BLaER1 (cell line): ENCODE measurements at regions not wholly inside any gene's neighbourhood (a gene's known extent, or its start where the extent isn't known, plus 50 kb on each side); places are given as distances from the start of the nearest gene placed in this dataset.

ENCODE experiments used
- H3K27ac ChIP-seq: shearing (Covaris generic); formaldehyde crosslinking; 2 replicates; pipeline ENCODE4 v1.8.1; 2022
- H3K27me3 ChIP-seq: shearing (Covaris generic); formaldehyde crosslinking; 2 replicates; pipeline ENCODE4 v1.8.1; 2022
- H3K36me3 ChIP-seq: shearing (Covaris generic); formaldehyde crosslinking; 2 replicates; pipeline ENCODE4 v1.8.1; 2022
- H3K4me1 ChIP-seq: shearing (Covaris generic); formaldehyde crosslinking; 2 replicates; pipeline ENCODE4 v1.8.1; 2022
- H3K4me2 ChIP-seq: shearing (Covaris generic); formaldehyde crosslinking; 2 replicates; pipeline ENCODE4 v1.8.1; 2022
- H3K4me3 ChIP-seq: shearing (Covaris generic); formaldehyde crosslinking; 2 replicates; pipeline ENCODE4 v1.8.1; 2022
- H3K9ac ChIP-seq: shearing (Covaris generic); formaldehyde crosslinking; 2 replicates; pipeline ENCODE4 v1.8.1; 2022
- H3K9me3 ChIP-seq: shearing (Covaris generic); formaldehyde crosslinking; 2 replicates; pipeline ENCODE4 v1.8.1; 2022
- H4K20me1 ChIP-seq: shearing (Covaris generic); formaldehyde crosslinking; 2 replicates; pipeline ENCODE4 v1.8.1; 2022
- Cebpa-rat ChIP-seq: shearing (Covaris generic); IDR thresholded peaks from 2 replicates; pipeline ENCODE4 v1.8.1; 2022

DNA sequence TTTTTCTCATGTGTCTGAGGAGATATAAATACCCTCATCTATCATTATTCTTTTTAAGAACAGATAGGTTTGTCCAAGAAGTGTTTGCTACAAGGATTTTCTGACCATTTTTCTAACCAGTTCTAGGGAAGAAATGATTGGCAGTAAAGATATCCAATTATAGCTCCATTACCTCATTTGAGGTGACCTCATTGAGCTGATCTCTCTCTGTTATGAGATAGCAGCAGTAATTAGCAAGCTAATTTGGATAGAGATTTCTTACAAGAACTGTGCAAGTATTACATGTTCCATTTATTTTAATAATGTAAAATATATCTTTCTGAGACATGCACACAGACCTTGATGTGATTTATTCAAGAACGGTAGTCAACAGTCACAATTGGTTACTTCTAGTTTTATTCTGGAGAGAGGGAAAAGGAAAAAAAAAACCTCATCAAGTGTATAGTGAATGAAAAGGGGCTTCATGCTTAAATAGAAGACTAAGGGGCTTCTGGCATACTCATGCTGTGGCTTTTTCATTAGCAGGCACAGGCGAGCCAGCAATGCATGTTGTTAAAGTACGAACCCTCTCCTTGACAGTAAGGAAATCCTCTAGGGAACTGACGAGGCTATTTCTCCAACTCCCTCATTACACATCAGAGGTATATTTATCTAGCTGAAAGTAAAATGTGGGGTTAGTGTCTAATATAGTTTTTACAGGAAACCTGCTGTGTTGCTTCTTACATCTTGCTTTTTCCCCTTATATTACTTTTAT lies 127.3 kb downstream of the NUDT12 start:
- peak overlapping the region; percentile 65 for H3K4me2 ChIP-seq
- no peak overlapping the region for H3K9ac ChIP-seq
- H3K4me1 ChIP-seq = peaks cover 20% of the 10 kb centered on the region
- no peak for TF ChIP-seq Cebpa-rat
- H3K27ac ChIP-seq = no peak overlapping the region
- H3K36me3 ChIP-seq = 0 out of 2 replicates have a peak, but pooled peaks cover 2% of the 10 kb centered on the region
- no peaks in the 10 kb centered on the region for H3K27me3 ChIP-seq
- H3K9me3 ChIP-seq = peaks cover 11% of the 10 kb centered on the region
- no peak overlapping the region for H3K4me3 ChIP-seq
- no peaks in the 10 kb centered on the region for H4K20me1 ChIP-seq

GRCh38 chr5:103434057-103434456 lies 128.5 kb downstream of the NUDT12 start:
- no peak overlapping the region for H3K27ac ChIP-seq
- no peaks in the 10 kb centered on the region for H4K20me1 ChIP-seq
- H3K4me2 ChIP-seq = no peak overlapping the region
- TF ChIP-seq Cebpa-rat = no peak
- H3K27me3 ChIP-seq = no peaks in the 10 kb centered on the region
- H3K4me1 ChIP-seq = peaks cover 20% of the 10 kb centered on the region
- H3K9me3 ChIP-seq = peaks cover 2% of the 10 kb centered on the region
- H3K9ac ChIP-seq = no peak overlapping the region
- no peak overlapping the region for H3K4me3 ChIP-seq
- no peaks in the 10 kb centered on the region for H3K36me3 ChIP-seq

GRCh38 chr5:103433211-103433610 lies 129.4 kb downstream of the NUDT12 start:
- TF ChIP-seq Cebpa-rat = no peak
- Histone ChIP-seq H3K36me3 (no peaks in the 10 kb centered on the region), H3K9me3 (no peaks in the 10 kb centered on the region), H4K20me1 (no peaks in the 10 kb centered on the region), H3K9ac (no peak overlapping the region), H3K4me2 (no peak overlapping the region), H3K27ac (no peak overlapping the region), H3K27me3 (no peaks in the 10 kb centered on the region), H3K4me1 (peaks cover 20% of the 10 kb centered on the region), H3K4me3 (no peak overlapping the region)

DNA sequence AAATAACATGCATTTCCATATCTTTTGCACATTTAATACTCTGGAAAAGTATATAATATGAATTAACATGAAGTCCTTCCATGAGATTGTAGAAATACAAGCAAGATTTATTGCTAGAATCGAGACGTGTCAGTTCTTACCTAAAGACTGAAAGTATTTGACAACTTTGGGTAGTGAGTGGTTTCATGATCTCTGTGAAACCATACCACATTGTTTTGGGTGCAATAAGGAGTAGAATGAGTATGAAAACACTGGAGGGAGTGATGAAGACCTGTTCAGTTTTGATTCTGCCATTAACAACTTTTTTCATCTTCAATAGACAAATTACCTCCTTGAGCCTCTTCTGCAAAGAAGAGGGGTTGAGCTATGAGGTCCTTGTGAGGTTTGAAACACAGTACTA lies 133.7 kb downstream of the NUDT12 start:
- Histone ChIP-seq H3K4me1 (peaks cover 10% of the 10 kb centered on the region), H3K27me3 (no peaks in the 10 kb centered on the region), H3K27ac (no peak overlapping the region), H3K4me3 (no peak overlapping the region), H3K9ac (no peak overlapping the region), H3K4me2 (no peak overlapping the region), H3K9me3 (no peaks in the 10 kb centered on the region), H3K36me3 (no peaks in the 10 kb centered on the region), H4K20me1 (no peaks in the 10 kb centered on the region)
- TF ChIP-seq Cebpa-rat = no peak

- Histone ChIP-seq H3K9me3 (no peaks in the 10 kb centered on the region), H4K20me1 (no peaks in the 10 kb centered on the region), H3K4me3 (no peak overlapping the region), H3K4me1 (peaks cover 12% of the 10 kb centered on the region), H3K36me3 (no peaks in the 10 kb centered on the region), H3K27ac (no peak overlapping the region), H3K4me2 (no peak overlapping the region), H3K9ac (no peak overlapping the region), H3K27me3 (no peaks in the 10 kb centered on the region)
- TF ChIP-seq Cebpa-rat = no peak
Observed at GRCh38 chr5:103428411-103428871, 134.1 kb downstream of the NUDT12 start.

- Histone ChIP-seq H3K27ac (no peak overlapping the region), H3K9ac (no peak overlapping the region), H3K36me3 (no peaks in the 10 kb centered on the region), H4K20me1 (no peaks in the 10 kb centered on the region), H3K9me3 (no peaks in the 10 kb centered on the region), H3K27me3 (no peaks in the 10 kb centered on the region), H3K4me3 (no peak overlapping the region), H3K4me2 (no peak overlapping the region), H3K4me1 (peaks cover 12% of the 10 kb centered on the region)
- TF ChIP-seq Cebpa-rat = no peak
Observed at GRCh38 chr5:103427326-103427725, 135.3 kb downstream of the NUDT12 start.

GRCh38 chr5:103425686-103426454 lies 136.7 kb downstream of the NUDT12 start:
- no peak for TF ChIP-seq Cebpa-rat
- Histone ChIP-seq H3K4me3 (no peak overlapping the region), H3K9ac (no peak overlapping the region), H3K4me1 (peaks cover 12% of the 10 kb centered on the region), H4K20me1 (no peaks in the 10 kb centered on the region), H3K4me2 (no peak overlapping the region), H3K27me3 (no peaks in the 10 kb centered on the region), H3K36me3 (no peaks in the 10 kb centered on the region), H3K27ac (no peak overlapping the region), H3K9me3 (no peaks in the 10 kb centered on the region)

- Histone ChIP-seq H3K4me1 (peaks cover 12% of the 10 kb centered on the region), H3K9me3 (no peaks in the 10 kb centered on the region), H3K4me2 (peak overlapping the region; percentile 31; the same call in 1 of the 2 replicates), H3K27me3 (no peaks in the 10 kb centered on the region), H3K4me3 (no peak overlapping the region), H3K9ac (no peak overlapping the region), H3K36me3 (no peaks in the 10 kb centered on the region), H3K27ac (no peak overlapping the region), H4K20me1 (no peaks in the 10 kb centered on the region)
- TF ChIP-seq Cebpa-rat = no peak
Observed at GRCh38 chr5:103424453-103425205, 138.0 kb downstream of the NUDT12 start.

DNA sequence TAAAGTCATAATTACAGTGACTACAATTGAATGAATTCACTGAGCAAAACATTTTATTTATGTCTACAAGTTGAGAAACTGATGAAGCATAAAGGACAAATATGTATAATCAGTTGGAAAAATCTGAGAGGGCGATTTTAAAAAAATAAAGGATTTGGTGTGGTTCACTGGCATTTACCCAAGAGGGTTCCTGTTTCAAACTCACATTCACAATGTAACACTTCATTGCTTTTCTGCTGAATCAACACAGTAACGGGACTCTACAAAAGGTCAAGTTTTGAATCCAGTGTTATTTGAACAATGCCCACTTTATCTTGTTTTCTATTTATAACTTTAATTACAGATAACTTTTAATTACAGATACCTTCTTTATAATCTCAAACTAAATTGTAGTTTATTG lies 138.6 kb downstream of the NUDT12 start:
- peaks cover 12% of the 10 kb centered on the region for H3K4me1 ChIP-seq
- H3K4me2 ChIP-seq = peak overlapping the region; percentile 31
- H3K4me3 ChIP-seq = no peak overlapping the region
- no peaks in the 10 kb centered on the region for H3K9me3 ChIP-seq
- no peak for TF ChIP-seq Cebpa-rat
- H3K27me3 ChIP-seq = no peaks in the 10 kb centered on the region
- H3K9ac ChIP-seq = no peak overlapping the region
- H3K36me3 ChIP-seq = no peaks in the 10 kb centered on the region
- no peaks in the 10 kb centered on the region for H4K20me1 ChIP-seq
- H3K27ac ChIP-seq = no peak overlapping the region
